Globus pallidus (tissue), 1 donor: ENCODE measurements at regions not wholly inside any gene's neighbourhood (a gene's known extent, or its start where the extent isn't known, plus 50 kb on each side); places are given as distances from the start of the nearest gene placed in this dataset.
"Not testable (repeated sequence)": the region's sequence is repeated elsewhere in the genome, so short reads cannot be mapped to it uniquely, and the experiment has no call there.

ENCODE experiments used
- DNase-seq: peaks from one replicate; pipeline ENCODE4 v3.0.0-alpha.2; 2015; ENCODE audit warnings: low spot score

GRCh38 chrX:953879-954482, 258.5 kb downstream of the CRLF2 start:
- no peak for DNase-seq

- DNase-seq = no peak
These were observed 259.6 kb downstream of the CRLF2 start for GRCh38 chrX:952816-953215.

DNA sequence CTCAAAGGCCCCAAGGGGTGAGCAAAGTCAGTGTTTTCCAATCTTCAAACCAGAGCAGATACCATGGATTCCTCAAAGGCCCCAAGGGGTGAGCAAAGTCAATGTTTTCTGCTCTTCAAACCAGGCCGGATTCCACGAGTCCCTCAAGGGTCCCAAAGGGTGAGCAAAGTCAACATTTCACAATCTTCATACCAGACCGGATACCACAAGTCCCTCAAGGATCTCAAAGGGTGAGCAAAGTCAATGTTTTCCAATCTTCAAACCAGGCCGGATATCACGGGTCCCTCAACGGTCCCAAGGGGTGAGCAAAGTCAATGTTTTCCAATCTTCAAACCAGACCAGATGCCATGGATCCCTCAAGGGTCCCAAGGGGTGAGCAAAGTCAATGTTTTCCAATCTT, 265.2 kb downstream of the CRLF2 start:
- DNase-seq = not testable (repeated sequence)

DNA sequence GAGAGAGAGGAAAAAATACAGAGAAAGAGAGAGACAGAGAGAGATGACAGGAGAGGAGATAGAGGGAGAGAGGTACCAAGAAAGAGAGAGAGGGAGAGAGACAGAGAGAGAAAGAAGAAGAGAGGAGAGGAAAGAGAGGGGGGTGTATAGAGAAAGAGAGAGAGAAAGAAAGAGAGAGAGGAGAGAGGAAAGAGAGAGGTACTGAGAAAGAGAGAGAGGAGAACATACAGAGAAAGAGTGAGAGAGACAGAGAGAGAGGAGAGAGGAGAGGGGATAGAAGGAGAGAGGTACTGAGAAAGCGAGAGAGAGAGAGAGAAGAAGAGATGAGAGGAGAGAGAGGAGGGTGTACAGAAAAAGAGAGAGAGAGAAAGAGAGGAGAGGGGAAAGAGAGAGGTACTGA, 269.4 kb downstream of the CRLF2 start:
- no peak for DNase-seq

GRCh38 chrX:940691-941090, 271.8 kb downstream of the CRLF2 start:
- DNase-seq = no peak

GRCh38 chrX:936979-937769, 275.3 kb downstream of the CRLF2 start:
- no peak for DNase-seq

DNA sequence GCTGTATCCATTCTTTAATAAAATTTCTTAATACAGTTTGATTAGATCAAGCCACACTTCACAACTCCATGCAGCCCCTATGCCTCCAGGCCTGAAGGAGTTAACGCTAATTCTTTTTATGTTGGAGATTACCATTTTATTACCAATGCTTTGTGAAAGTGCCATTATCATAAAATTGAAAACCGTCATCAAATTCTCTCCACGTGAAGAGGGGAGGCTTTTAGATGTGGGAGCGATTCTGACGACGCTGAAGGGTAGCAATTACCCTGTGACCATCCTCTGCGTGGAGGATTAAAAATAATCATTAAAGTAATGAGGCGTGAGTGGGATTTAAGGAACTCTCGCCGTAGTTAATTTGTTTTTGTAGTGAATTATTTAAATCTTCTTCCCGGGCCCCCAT, 278.8 kb downstream of the CRLF2 start:
- DNase-seq = no peak

DNA sequence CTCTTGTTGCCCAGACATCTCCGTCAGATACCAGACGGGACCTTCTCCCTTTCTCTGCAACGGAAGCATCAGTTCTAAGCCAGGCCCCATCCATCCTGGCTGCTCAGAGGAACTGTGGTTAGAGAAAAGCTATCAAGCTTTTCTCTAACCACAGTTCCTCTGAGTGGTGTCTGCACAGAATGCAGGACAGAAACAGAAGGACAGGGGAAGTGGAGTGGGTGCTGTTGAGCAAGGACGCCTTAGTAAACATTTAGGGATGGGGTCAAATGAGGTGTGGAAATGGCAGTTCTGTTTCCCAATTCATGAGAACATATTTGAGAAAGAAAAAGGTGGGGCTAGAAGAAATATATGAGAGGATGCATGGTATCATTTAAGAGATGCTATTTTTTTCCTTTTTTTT, 283.8 kb downstream of the CRLF2 start:
- DNase-seq = no peak

DNA sequence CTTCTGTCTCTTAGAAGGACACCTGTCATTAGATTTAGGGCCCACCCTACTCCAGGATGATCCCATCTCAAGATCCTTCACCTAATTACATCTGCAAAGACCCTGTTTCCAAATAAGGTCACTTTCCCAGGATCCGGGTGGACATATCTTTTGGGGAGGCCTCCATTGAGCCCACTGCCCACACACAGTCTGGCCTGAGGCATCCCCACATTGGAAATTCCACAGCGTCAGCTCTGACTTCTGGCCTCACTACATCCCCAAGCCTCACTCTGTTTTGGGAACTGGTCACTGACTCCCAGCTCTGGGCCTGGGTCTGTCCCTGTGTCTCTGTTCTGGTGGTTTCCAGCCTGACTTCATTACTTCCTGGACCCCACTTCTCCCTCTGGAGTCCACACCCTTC, 285.5 kb downstream of the CRLF2 start:
- no peak for DNase-seq

DNA sequence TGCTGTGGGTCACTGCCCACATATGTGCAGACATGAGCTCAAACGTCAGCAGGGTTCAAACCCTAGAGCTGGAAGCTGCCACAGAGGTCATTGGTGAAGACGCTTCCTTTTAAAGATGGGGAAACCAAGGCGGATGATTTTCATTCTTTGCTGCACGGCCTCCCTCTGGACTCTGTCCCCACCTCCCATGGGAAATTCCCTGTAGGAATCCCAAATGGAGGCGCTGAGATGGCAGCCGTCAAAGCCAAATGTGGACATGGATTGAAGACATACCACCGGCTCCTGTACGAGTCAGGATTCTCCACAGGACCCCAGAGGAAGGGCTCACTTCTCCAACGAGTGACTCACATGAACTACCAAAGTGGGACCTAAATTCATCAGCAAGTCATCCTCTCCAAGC, 286.4 kb downstream of the CRLF2 start:
- no peak for DNase-seq

GRCh38 chrX:925652-926061, 286.8 kb downstream of the CRLF2 start:
- no peak for DNase-seq

DNA sequence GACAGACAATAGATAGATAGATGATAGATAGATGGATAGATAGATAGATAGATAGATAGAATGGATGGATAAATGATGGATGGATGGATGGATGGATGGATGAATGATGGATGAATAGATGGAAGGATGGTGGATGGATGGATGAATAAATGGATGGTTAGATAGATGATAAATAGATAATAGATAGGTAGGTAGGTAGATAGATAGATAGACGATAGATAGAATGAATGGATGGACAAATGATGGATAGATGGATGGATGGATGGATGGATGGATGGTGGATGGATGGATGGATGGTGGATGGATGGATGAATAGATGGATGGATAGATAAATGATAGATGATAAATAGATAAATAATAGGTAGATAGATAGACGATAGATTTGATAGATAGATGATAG, 287.4 kb downstream of the CRLF2 start:
- DNase-seq = no peak

- DNase-seq = no peak
These were observed 288.4 kb downstream of the CRLF2 start for GRCh38 chrX:924017-924416.

GRCh38 chrX:920234-920799, 289.7 kb downstream of the SHOX start:
- DNase-seq = no peak

- DNase-seq = no peak
These were observed 285.6 kb downstream of the SHOX start for GRCh38 chrX:916230-916599.

DNA sequence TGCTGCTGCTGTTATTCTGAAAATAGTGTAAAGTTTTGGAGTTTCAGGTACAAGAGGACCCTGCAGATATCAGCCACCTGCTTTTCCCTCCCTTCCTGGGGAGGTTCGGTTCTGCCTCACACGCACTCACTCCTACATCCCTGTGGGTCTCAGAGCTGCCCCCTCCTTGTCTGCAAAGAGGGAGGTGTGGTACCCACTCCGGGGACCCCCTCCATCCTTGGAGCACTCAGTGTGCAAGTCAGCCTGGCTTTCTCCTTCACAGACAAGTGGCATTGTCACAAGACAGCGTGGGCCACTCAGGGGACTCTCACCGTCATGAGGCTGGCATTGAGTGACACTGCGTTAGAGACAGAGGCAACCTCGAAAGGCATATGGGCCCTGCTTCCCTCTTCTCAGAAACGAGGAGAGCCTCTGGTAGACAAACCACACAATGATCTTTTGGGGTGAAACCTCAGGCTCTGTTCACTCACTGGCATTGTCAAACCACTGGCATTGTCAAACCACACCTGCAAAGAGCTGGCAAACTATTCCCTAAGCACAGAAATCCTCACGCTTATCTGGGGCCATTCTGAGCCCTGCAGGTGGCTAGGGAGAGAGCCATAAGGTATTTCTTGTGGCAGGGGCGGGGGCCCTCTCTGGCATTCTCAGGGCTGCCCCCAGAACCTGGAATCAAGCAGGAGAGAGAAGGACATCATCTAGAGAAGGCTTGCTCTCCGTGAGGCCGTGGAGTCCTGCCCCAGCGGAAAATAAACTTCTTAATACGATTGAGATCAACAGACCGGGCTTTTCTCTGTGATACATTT, 285.0 kb downstream of the SHOX start:
- no peak for DNase-seq

GRCh38 chrX:914206-914605, 283.6 kb downstream of the SHOX start:
- no peak for DNase-seq

DNA sequence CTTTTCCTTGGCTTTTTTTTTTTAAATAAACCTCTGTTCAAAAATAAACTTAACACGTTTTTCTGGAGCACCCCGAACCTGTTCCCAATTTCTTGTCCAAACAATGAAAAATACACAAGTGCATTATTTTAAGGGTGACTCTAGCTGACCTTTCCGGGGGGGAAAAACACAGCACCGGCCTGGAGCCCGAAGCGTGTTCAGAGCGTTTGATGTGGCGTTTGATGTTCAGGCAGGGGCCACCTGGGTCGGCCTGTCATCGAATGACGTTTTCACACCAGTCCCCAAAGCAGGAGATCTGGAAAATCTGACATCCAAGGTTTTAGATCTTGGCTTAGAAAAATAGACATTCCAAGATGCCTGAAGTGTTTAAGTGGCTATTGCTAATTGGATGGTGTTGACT, 282.1 kb downstream of the SHOX start:
- no peak for DNase-seq

GRCh38 chrX:909068-909467, 278.5 kb downstream of the SHOX start:
- DNase-seq = not testable (repeated sequence)

DNA sequence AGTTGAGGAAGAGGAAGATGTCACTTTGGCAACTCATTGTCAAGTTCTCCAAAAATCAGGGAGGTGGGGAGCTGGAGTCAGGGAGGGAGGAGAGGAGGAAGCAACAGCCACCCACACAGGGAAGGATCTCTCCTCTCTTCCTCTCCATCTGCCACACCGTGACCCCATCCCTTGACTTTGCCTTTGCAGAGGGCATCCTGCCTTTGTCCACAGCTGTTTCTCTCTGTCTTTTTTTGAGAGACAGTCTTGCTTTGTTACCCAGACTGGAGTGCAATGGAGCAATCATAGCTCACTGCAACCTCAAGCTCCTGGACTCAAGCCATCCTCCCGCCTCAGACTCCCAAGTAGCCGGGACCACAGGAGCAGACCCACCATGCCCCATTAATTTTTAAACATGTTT, 276.0 kb downstream of the SHOX start:
- DNase-seq = no peak

- no peak for DNase-seq
These were observed 275.4 kb downstream of the SHOX start for GRCh38 chrX:905848-906566.

GRCh38 chrX:903116-903515, 272.5 kb downstream of the SHOX start:
- DNase-seq = no peak
